HG03460 (cell line): ENCODE measurements at regions not wholly inside any gene's neighbourhood (a gene's known extent, or its start where the extent isn't known, plus 50 kb on each side); places are given as distances from the start of the nearest gene placed in this dataset.

Experiments
- ATAC-seq: cut with Tn5 transposase; IDR thresholded peaks from one replicate; pipeline ENCODE4 v1.9.1; 2021; ENCODE audit not compliant: unreplicated experiment

GRCh38 chr5:30866142-30866541, 327.3 kb upstream of the CDH6 start:
- ATAC-seq, result no peak

GRCh38 chr5:30856242-30856641, 337.2 kb upstream of the CDH6 start:
- ATAC-seq, result no peak

GRCh38 chr5:30853158-30853557, 340.3 kb upstream of the CDH6 start:
- ATAC-seq, result no peak

- no peak for ATAC-seq
Observed at GRCh38 chr5:30850866-30851265, 342.6 kb upstream of the CDH6 start.

GRCh38 chr5:30849931-30850710, 343.4 kb upstream of the CDH6 start:
- ATAC-seq, result no peak

- ATAC-seq, result no peak
Observed at GRCh38 chr5:30846171-30846570, 347.3 kb upstream of the CDH6 start.

GRCh38 chr5:30845194-30845593, 348.3 kb upstream of the CDH6 start:
- ATAC-seq, result no peak

GRCh38 chr5:30843541-30843940, 349.9 kb upstream of the CDH6 start:
- ATAC-seq, result no peak

GRCh38 chr5:30839956-30840355, 353.5 kb upstream of the CDH6 start:
- no peak for ATAC-seq

GRCh38 chr5:30838936-30839496, 354.5 kb upstream of the CDH6 start:
- no peak for ATAC-seq

- no peak for ATAC-seq
Observed at GRCh38 chr5:30832519-30832918, 361.0 kb upstream of the CDH6 start.

GRCh38 chr5:30831605-30832004, 361.9 kb upstream of the CDH6 start:
- ATAC-seq, result no peak

GRCh38 chr5:30831123-30831522, 362.4 kb upstream of the CDH6 start:
- no peak for ATAC-seq

- ATAC-seq, result no peak
Observed at GRCh38 chr5:30811298-30811697, 382.2 kb upstream of the CDH6 start.

GRCh38 chr5:30809933-30810332, 383.6 kb upstream of the CDH6 start:
- ATAC-seq, result no peak

- no peak for ATAC-seq
Observed at GRCh38 chr5:30808996-30809395, 384.5 kb upstream of the CDH6 start.

GRCh38 chr5:30804739-30805505, 388.6 kb upstream of the CDH6 start:
- ATAC-seq, result no peak

- ATAC-seq, result no peak
Observed at GRCh38 chr5:30802961-30803705, 390.4 kb upstream of the CDH6 start.

GRCh38 chr5:30781643-30782042, 411.8 kb upstream of the CDH6 start:
- no peak for ATAC-seq

GRCh38 chr5:30768056-30768690, 425.3 kb upstream of the CDH6 start:
- ATAC-seq, result no peak

- no peak for ATAC-seq
Observed at GRCh38 chr5:30765706-30766105, 427.8 kb upstream of the CDH6 start.
